Progenitor cell of endocrine pancreas (in vitro differentiated cells): ENCODE measurements at regions not wholly inside any gene's neighbourhood (a gene's known extent, or its start where the extent isn't known, plus 50 kb on each side); places are given as distances from the start of the nearest gene placed in this dataset.

ENCODE experiments used
- DNase-seq: peaks from one replicate; pipeline ENCODE4 v3.0.0; 2021; ENCODE audit warnings: low spot score; ENCODE audit not compliant: unreplicated experiment
- H3K27ac Mint-ChIP-seq: 2 replicates; pipeline ENCODE4 v1.8.0; 2021; ENCODE audit warnings: mild to moderate bottlenecking, moderate library complexity, mixed read lengths
- H3K27me3 Mint-ChIP-seq: 2 replicates; pipeline ENCODE4 v1.8.0; 2021; ENCODE audit warnings: mixed read lengths
- H3K36me3 Mint-ChIP-seq: 2 replicates; pipeline ENCODE4 v1.8.0; 2022; ENCODE audit warnings: mixed read lengths; ENCODE audit not compliant: insufficient read depth
- H3K4me1 Mint-ChIP-seq: 2 replicates; pipeline ENCODE4 v1.8.0; 2021; ENCODE audit warnings: low read depth, mixed read lengths
- H3K4me3 Mint-ChIP-seq: 2 replicates; pipeline ENCODE4 v1.8.0; 2021; ENCODE audit warnings: low read depth, mild to moderate bottlenecking, moderate library complexity, mixed read lengths
- H3K9me3 Mint-ChIP-seq: 2 replicates; pipeline ENCODE4 v1.8.0; 2021; ENCODE audit warnings: low read depth, mixed read lengths
- TF ChIP-seq, protein P1 (sequence below): fragments of 200-600 bp; sonication (generic); IDR thresholded peaks from one replicate; pipeline ENCODE4 v1.5.0; 2021; ENCODE audit warnings: antibody characterized with exemption, mild to moderate bottlenecking; ENCODE audit not compliant: unreplicated experiment

DNA sequence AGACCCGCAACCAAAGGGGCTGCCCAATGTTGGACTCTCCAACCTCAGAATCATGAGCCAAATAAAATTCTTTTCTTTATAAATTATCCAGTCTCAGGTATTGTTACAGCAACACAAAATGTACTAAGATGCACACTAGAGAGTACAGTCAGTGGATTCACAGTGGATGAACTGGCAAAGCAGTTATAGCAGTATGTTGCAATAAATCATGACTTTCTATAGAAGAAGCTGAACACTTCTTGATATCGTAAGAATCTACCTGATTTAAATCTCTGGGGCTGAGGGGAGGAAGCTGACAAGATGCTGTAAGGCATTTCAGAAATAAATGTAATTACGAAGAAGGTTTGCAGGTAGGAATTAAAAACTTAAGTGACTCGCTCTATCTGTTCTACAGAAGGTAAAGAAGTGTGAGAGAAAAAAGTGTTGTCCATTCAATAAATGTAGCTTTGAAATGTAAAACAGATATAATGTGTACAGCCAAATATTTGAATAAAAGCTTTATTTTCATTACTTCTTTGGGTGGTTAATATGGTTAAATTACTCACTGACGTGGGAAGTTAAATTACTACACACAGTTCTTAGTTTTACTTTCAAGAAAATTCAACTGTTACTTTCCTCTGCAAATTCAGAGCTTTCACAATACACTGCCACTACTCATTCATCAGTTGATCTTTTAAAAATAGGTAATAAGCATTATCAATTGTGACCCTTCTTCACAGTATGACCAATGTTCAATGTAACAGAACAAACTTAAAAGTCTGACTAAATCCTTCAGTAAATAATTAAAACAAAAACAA lies 439.1 kb downstream of the SHQ1 start:
- H3K27me3 Mint-ChIP-seq = no peaks in the 10 kb centered on the region
- no peak for DNase-seq
- H3K9me3 Mint-ChIP-seq = no peaks in the 10 kb centered on the region
- TF ChIP-seq, protein P1, sequence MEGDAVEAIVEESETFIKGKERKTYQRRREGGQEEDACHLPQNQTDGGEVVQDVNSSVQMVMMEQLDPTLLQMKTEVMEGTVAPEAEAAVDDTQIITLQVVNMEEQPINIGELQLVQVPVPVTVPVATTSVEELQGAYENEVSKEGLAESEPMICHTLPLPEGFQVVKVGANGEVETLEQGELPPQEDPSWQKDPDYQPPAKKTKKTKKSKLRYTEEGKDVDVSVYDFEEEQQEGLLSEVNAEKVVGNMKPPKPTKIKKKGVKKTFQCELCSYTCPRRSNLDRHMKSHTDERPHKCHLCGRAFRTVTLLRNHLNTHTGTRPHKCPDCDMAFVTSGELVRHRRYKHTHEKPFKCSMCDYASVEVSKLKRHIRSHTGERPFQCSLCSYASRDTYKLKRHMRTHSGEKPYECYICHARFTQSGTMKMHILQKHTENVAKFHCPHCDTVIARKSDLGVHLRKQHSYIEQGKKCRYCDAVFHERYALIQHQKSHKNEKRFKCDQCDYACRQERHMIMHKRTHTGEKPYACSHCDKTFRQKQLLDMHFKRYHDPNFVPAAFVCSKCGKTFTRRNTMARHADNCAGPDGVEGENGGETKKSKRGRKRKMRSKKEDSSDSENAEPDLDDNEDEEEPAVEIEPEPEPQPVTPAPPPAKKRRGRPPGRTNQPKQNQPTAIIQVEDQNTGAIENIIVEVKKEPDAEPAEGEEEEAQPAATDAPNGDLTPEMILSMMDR = no peak
- H3K4me3 Mint-ChIP-seq = no peak overlapping the region
- H3K27ac Mint-ChIP-seq = no peak overlapping the region
- peaks cover 2% of the 10 kb centered on the region for H3K36me3 Mint-ChIP-seq
- peaks cover 81% of the 10 kb centered on the region for H3K4me1 Mint-ChIP-seq

DNA sequence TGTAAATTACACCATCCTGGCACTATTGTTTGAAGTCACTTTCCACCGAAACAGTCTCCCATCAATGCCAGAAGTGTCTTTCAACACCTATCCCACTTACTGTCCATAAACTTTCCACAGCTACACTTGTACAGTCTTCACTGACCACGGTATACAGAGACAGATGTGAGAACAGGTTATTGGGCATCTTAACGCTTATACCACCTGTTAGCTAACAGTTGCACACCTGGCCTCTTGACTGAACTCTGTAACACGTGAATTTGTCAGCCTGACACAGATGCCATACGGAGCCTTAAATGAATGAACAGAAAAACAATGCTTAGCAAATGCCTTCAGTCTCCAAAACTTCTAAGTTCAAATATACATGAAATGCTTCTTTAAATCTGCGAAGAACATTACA lies 440.5 kb downstream of the SHQ1 start:
- Mint-ChIP-seq H3K4me1 (peaks cover 87% of the 10 kb centered on the region), H3K27me3 (no peaks in the 10 kb centered on the region), H3K27ac (peak overlapping the region; percentile 21), H3K9me3 (no peaks in the 10 kb centered on the region), H3K36me3 (no peaks in the 10 kb centered on the region), H3K4me3 (peak overlapping the region; percentile 7)
- DNase-seq = no peak
- TF ChIP-seq, protein P1 = no peak

DNA sequence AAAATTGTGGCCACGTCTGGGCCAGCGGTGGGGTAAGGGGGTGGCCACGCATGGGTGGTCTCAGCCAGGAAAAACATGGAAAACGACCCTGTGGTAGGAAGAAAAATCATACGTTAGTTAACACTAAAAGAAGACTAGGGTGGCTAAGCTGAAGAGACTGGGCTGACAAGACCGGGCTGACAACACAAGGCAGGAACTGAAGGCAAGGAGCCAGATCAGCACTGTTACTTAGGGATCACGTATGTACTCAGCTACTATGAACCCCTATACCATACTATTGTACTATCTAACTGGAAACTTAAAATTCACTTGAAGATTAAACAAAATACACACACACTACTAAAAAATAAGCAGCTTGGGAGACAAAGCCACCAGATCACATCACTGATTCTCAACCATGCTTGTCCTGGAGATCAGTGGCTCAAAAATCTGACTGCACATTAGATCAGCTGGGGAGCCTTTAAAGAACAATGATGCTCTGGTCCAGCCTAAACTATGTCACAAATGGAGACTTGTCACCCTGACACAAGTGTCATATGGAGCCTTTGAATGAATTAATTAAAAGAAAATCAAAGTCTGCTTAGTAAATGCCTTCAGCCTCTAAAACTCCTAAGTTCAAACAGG lies 442.2 kb downstream of the SHQ1 start:
- no peak overlapping the region for H3K4me3 Mint-ChIP-seq
- TF ChIP-seq, protein P1 = no peak
- H3K4me1 Mint-ChIP-seq = peaks cover 80% of the 10 kb centered on the region
- no peaks in the 10 kb centered on the region for H3K9me3 Mint-ChIP-seq
- H3K27ac Mint-ChIP-seq = peak overlapping the region; percentile 17
- H3K36me3 Mint-ChIP-seq = no peaks in the 10 kb centered on the region
- no peak for DNase-seq
- no peaks in the 10 kb centered on the region for H3K27me3 Mint-ChIP-seq

DNA sequence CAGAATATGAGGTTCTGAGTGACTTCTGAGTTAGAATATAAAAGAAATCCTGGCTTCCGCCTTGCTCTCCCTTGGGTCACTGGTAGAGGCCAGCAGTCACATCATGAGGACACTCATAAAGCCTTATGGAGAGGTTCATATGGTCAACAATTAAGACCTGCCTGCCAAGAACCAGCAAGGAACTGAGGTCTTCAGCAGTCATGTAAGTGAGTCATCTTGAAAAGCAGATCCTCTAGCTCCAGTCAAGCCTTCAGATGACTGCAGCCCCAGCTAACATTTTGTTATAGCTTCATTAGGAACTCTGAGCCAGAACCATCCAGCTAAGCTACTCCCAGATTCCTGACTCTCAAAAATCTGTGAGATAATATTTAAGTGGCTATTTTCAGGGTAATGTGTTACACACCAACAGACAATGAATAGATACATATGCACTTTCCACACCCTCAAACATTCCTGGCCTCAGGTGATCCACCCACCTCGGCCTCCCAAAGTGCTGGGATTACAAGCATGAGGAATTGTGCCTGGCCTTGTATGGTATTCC lies 447.2 kb downstream of the SHQ1 start:
- Mint-ChIP-seq H3K4me1 (peaks cover 45% of the 10 kb centered on the region), H3K27ac (no peak overlapping the region), H3K27me3 (no peaks in the 10 kb centered on the region), H3K36me3 (peaks cover 7% of the 10 kb centered on the region), H3K9me3 (peaks cover under 1% of the 10 kb centered on the region), H3K4me3 (no peak overlapping the region)
- no peak for DNase-seq
- TF ChIP-seq, protein P1 = no peak

DNA sequence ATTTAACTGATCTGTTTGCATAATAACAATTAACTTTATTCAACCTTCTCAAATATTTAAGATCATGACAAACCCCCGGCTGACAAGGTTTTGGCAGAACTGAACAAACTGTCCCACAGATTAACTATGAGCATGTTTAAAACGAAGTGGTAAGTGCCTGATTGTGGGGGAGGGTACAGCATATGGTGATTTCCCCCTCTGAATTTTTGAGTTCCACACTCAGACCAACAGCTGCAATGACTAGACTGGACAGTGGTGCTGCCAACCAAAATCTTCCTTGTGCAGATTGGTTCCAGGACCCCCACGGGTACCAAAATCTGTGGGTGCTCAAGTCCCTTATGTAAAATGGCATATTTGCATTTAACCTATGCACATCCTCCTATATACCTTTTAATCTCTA lies 449.5 kb downstream of the SHQ1 start:
- Mint-ChIP-seq H3K4me1 (peaks cover 28% of the 10 kb centered on the region), H3K9me3 (peaks cover 2% of the 10 kb centered on the region), H3K27me3 (no peaks in the 10 kb centered on the region), H3K4me3 (no peak overlapping the region), H3K36me3 (peaks cover 10% of the 10 kb centered on the region), H3K27ac (no peak overlapping the region)
- TF ChIP-seq, protein P1 = no peak
- DNase-seq = no peak
